Nephron progenitor cell (in vitro differentiated cells): ENCODE measurements at regions not wholly inside any gene's neighbourhood (a gene's known extent, or its start where the extent isn't known, plus 50 kb on each side); places are given as distances from the start of the nearest gene placed in this dataset.

Source experiments
- DNase-seq: peaks from one replicate; pipeline ENCODE4 v3.0.0; 2021
- H3K27ac Mint-ChIP-seq: 2 replicates; pipeline ENCODE4 v1.8.0; 2021; ENCODE audit warnings: mild to moderate bottlenecking, moderate library complexity, mixed read lengths
- H3K27me3 Mint-ChIP-seq: 2 replicates; pipeline ENCODE4 v1.8.0; 2021; ENCODE audit warnings: mild to moderate bottlenecking, low read depth, mixed read lengths; ENCODE audit not compliant: poor library complexity
- H3K36me3 Mint-ChIP-seq: 2 replicates; pipeline ENCODE4 v1.8.0; 2021; ENCODE audit warnings: low read depth, mixed read lengths
- H3K4me1 Mint-ChIP-seq: 2 replicates; pipeline ENCODE4 v1.8.0; 2021; ENCODE audit warnings: mixed read lengths
- H3K4me3 Mint-ChIP-seq: 2 replicates; pipeline ENCODE4 v1.8.0; 2021; ENCODE audit warnings: mild to moderate bottlenecking, moderate library complexity, mixed read lengths
- H3K9me3 Mint-ChIP-seq: 2 replicates; pipeline ENCODE4 v1.8.0; 2021; ENCODE audit warnings: mild to moderate bottlenecking, moderate library complexity, mixed read lengths
- TF ChIP-seq, protein P1 (sequence below): fragments of 200-600 bp; sonication (generic); IDR thresholded peaks from 2 replicates; pipeline ENCODE4 v1.5.0; 2021; ENCODE audit warnings: antibody characterized with exemption

GRCh38 chr13:84834201-84834600 is 951.9 kb upstream of the SLITRK1 start:
- TF ChIP-seq, protein P1, sequence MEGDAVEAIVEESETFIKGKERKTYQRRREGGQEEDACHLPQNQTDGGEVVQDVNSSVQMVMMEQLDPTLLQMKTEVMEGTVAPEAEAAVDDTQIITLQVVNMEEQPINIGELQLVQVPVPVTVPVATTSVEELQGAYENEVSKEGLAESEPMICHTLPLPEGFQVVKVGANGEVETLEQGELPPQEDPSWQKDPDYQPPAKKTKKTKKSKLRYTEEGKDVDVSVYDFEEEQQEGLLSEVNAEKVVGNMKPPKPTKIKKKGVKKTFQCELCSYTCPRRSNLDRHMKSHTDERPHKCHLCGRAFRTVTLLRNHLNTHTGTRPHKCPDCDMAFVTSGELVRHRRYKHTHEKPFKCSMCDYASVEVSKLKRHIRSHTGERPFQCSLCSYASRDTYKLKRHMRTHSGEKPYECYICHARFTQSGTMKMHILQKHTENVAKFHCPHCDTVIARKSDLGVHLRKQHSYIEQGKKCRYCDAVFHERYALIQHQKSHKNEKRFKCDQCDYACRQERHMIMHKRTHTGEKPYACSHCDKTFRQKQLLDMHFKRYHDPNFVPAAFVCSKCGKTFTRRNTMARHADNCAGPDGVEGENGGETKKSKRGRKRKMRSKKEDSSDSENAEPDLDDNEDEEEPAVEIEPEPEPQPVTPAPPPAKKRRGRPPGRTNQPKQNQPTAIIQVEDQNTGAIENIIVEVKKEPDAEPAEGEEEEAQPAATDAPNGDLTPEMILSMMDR = no peak
- H3K36me3 Mint-ChIP-seq = no peaks in the 10 kb centered on the region
- DNase-seq = no peak
- H3K9me3 Mint-ChIP-seq = no peaks in the 10 kb centered on the region
- no peaks in the 10 kb centered on the region for H3K27me3 Mint-ChIP-seq
- H3K27ac Mint-ChIP-seq = no peak overlapping the region
- peaks cover 13% of the 10 kb centered on the region for H3K4me1 Mint-ChIP-seq
- H3K4me3 Mint-ChIP-seq = no peak overlapping the region

- Mint-ChIP-seq H3K4me3 (no peak overlapping the region), H3K36me3 (no peaks in the 10 kb centered on the region), H3K27ac (no peak overlapping the region), H3K9me3 (no peaks in the 10 kb centered on the region), H3K27me3 (no peaks in the 10 kb centered on the region), H3K4me1 (peaks cover 13% of the 10 kb centered on the region)
- TF ChIP-seq, protein P1 = no peak
- DNase-seq = no peak
These were observed 949.7 kb upstream of the SLITRK1 start for GRCh38 chr13:84831666-84832657.

- Mint-ChIP-seq H3K27ac (no peak overlapping the region), H3K9me3 (peaks cover 6% of the 10 kb centered on the region), H3K27me3 (no peaks in the 10 kb centered on the region), H3K36me3 (no peaks in the 10 kb centered on the region), H3K4me3 (no peak overlapping the region), H3K4me1 (peaks cover 5% of the 10 kb centered on the region)
- TF ChIP-seq, protein P1 = no peak
- no peak for DNase-seq
These were observed 941.3 kb upstream of the SLITRK1 start for GRCh38 chr13:84823528-84823927.

GRCh38 chr13:84821261-84821660 is 939.0 kb upstream of the SLITRK1 start:
- peaks cover 6% of the 10 kb centered on the region for H3K9me3 Mint-ChIP-seq
- DNase-seq = no peak
- no peaks in the 10 kb centered on the region for H3K27me3 Mint-ChIP-seq
- peaks cover 5% of the 10 kb centered on the region for H3K4me1 Mint-ChIP-seq
- H3K36me3 Mint-ChIP-seq = no peaks in the 10 kb centered on the region
- no peak overlapping the region for H3K27ac Mint-ChIP-seq
- TF ChIP-seq, protein P1 = no peak
- no peak overlapping the region for H3K4me3 Mint-ChIP-seq

GRCh38 chr13:84816567-84817105 is 934.4 kb upstream of the SLITRK1 start:
- Mint-ChIP-seq H3K27me3 (no peaks in the 10 kb centered on the region), H3K27ac (no peak overlapping the region), H3K4me3 (no peak overlapping the region), H3K9me3 (peaks cover 6% of the 10 kb centered on the region), H3K36me3 (no peaks in the 10 kb centered on the region), H3K4me1 (no peaks in the 10 kb centered on the region)
- no peak for DNase-seq
- TF ChIP-seq, protein P1 = no peak
